ENCODE measurements at regions not wholly inside any gene's neighbourhood (a gene's known extent, or its start where the extent isn't known, plus 50 kb on each side); places are given as distances from the start of the nearest gene placed in this dataset.

DNA sequence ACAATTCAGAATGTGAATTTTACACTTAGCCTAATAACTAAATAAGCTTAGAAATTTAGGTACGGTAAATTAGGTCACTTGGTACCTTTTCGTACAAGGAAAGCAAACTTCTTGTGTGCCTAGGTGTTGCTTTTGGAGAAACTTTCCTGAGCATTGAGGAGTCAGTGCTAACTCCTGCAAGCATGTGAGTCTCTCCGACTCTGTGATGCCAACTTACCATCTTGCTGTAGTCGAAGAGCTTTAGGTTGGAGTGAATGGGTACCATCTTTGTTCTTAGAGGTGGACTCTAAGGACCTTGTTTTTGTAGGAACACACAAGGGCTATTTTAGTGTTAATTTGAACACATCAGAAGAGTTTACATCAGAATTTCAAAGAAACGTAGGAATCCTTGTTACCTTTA lies 688.9 kb downstream of the USP25 start:
- TF ChIP-seq POLR2AphosphoS5 (IDR thresholded peaks at IDR 0.05; ENCODE audit: low read depth) = no peak
- TF ChIP-seq EZH2phosphoT487 (IDR thresholded peaks at IDR 0.05; ENCODE audit: unreplicated experiment) = no peak

Data from GM23338 (cell line).